ENCODE measurements at regions not wholly inside any gene's neighbourhood (a gene's known extent, or its start where the extent isn't known, plus 50 kb on each side); places are given as distances from the start of the nearest gene placed in this dataset.

DNA sequence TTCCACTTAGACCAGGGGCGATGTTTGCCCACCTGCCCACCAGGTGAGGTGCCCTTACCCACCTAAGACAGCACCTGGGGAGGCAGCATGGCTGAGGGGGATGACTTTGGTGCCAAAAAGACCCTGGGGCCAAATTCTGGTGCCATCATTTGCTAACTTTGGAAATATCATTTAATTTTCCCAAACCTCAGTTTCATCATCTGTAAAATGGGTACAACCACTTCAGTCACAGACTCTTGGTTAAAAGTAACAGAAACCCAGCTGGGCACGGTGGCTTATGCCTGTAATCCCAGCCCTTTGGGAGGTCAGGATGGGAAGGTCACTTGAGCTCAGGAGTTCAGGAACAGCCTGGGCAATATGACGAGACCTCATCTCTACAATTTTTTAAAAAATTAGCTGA lies 177.8 kb downstream of the USP12 start:
- DNase-seq = no peak
- no peaks in the 10 kb centered on the region for H3K9me3 ChIP-seq
- peak overlapping the region in 1 of 4 donors; percentile 59 for H3K27ac ChIP-seq
- peaks cover 0 to 16% (median 1%) of the 10 kb centered on the region in 4 donors for H3K4me1 ChIP-seq
- TF ChIP-seq POLR2A (IDR thresholded peaks at IDR 0.05) = no peak
- TF ChIP-seq, protein P1, sequence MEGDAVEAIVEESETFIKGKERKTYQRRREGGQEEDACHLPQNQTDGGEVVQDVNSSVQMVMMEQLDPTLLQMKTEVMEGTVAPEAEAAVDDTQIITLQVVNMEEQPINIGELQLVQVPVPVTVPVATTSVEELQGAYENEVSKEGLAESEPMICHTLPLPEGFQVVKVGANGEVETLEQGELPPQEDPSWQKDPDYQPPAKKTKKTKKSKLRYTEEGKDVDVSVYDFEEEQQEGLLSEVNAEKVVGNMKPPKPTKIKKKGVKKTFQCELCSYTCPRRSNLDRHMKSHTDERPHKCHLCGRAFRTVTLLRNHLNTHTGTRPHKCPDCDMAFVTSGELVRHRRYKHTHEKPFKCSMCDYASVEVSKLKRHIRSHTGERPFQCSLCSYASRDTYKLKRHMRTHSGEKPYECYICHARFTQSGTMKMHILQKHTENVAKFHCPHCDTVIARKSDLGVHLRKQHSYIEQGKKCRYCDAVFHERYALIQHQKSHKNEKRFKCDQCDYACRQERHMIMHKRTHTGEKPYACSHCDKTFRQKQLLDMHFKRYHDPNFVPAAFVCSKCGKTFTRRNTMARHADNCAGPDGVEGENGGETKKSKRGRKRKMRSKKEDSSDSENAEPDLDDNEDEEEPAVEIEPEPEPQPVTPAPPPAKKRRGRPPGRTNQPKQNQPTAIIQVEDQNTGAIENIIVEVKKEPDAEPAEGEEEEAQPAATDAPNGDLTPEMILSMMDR (IDR thresholded peaks at IDR 0.05) = no peak
- H3K27me3 ChIP-seq = no peaks in the 10 kb centered on the region
- H3K36me3 ChIP-seq = no peaks in the 10 kb centered on the region
- no peak overlapping the region for H3K4me3 ChIP-seq

- Histone ChIP-seq H3K36me3 (no peaks in the 10 kb centered on the region), H3K9me3 (no peaks in the 10 kb centered on the region), H3K27me3 (no peaks in the 10 kb centered on the region), H3K4me1 (peaks cover 0 to 16% (median under 1%) of the 10 kb centered on the region in 4 donors), H3K27ac (peak overlapping the region in 2 of 4 donors; percentile 18 to 59), H3K4me3 (no peak overlapping the region)
- no peak for TF ChIP-seq POLR2A (IDR thresholded peaks at IDR 0.05)
- TF ChIP-seq, protein P1 (IDR thresholded peaks at IDR 0.05) = no peak
- DNase-seq = no peak
Measured at GRCh38 chr13:26992951-26993719, 178.5 kb downstream of the USP12 start.

GRCh38 chr13:26991508-26992181 lies 180.0 kb downstream of the USP12 start:
- Histone ChIP-seq H3K27me3 (no peaks in the 10 kb centered on the region), H3K4me1 (peaks cover 0 to 16% (median 0%) of the 10 kb centered on the region in 4 donors), H3K4me3 (no peak overlapping the region), H3K27ac (peak overlapping the region in 1 of 4 donors; percentile 59), H3K9me3 (no peaks in the 10 kb centered on the region), H3K36me3 (no peaks in the 10 kb centered on the region)
- no peak for TF ChIP-seq POLR2A (IDR thresholded peaks at IDR 0.05)
- TF ChIP-seq, protein P1 (IDR thresholded peaks at IDR 0.05) = no peak
- DNase-seq = peak in 1 of 3 donors; percentile 32

DNA sequence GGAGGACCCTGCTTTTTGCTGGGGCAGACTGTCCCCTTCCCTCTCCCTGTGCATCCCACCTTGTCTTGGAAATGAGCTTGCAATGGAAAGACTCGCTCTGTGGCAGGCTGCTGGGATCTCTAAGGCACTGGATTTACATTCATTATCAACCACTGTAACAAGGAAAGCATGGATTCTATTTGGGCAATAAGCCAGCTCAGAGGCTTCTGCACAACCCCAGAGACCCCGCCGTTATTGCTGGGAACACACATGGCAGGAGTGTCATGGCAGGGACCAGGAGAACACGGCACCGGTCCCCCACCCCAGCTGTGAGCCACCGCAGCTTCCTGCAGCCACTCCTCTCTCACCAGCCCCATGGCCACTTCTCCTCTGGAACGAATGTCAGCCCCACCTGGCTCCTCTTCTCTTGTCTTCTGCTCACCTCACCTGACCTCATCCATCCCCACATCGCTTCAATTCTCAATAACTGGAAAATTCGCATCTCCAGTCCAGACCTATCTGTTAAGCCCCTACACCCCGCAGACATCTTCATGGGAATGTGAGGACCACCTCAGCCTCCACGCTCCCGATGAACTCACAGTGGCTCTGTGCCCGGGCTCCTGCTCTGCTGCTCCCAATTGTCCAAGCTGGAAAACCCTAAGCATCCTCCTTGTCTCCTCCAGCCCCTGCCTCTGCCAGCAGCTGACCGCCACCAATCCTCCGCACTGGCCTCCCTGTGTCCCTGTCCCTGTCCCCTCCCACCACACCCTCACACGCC lies 181.5 kb downstream of the USP12 start:
- H3K27ac ChIP-seq = no peak overlapping the region
- no peaks in the 10 kb centered on the region for H3K9me3 ChIP-seq
- H3K4me1 ChIP-seq = peaks cover 0 to 24% (median under 1%) of the 10 kb centered on the region in 4 donors
- H3K27me3 ChIP-seq = no peaks in the 10 kb centered on the region
- no peak overlapping the region for H3K4me3 ChIP-seq
- TF ChIP-seq, protein P1 (IDR thresholded peaks at IDR 0.05) = no peak
- TF ChIP-seq POLR2A (IDR thresholded peaks at IDR 0.05) = no peak
- H3K36me3 ChIP-seq = no peaks in the 10 kb centered on the region
- DNase-seq = peak in 1 of 3 donors; percentile 28

GRCh38 chr13:26989261-26989956 lies 182.2 kb downstream of the USP12 start:
- Histone ChIP-seq H3K9me3 (no peaks in the 10 kb centered on the region), H3K4me3 (no peak overlapping the region), H3K36me3 (no peaks in the 10 kb centered on the region), H3K27me3 (no peaks in the 10 kb centered on the region), H3K4me1 (peaks cover 0 to 32% (median 4%) of the 10 kb centered on the region in 4 donors), H3K27ac (no peak overlapping the region)
- DNase-seq = no peak
- TF ChIP-seq, protein P1 (IDR thresholded peaks at IDR 0.05) = no peak
- no peak for TF ChIP-seq POLR2A (IDR thresholded peaks at IDR 0.05)

Data from Peyer's patch (tissue), 4 donors.